Astrocyte (in vitro differentiated cells and primary cell): ENCODE measurements at regions not wholly inside any gene's neighbourhood (a gene's known extent, or its start where the extent isn't known, plus 50 kb on each side); places are given as distances from the start of the nearest gene placed in this dataset.

ENCODE experiments used
- DNase-seq: peaks from one replicate; pipeline ENCODE4 v3.0.0-alpha.2; 2010; ENCODE audit warnings: low read depth
- FAIRE-seq: peaks from 2 replicates; lab custom pipeline; 2011; peaks lifted over from hg19 to GRCh38; lab: Jason Lieb, UNC
- H2AFZ ChIP-seq: 2 replicates; pipeline ENCODE4 v1.6.0; 2012; ENCODE audit warnings: low read depth, low read length, inconsistent platforms
- H3K27ac ChIP-seq: 2 replicates; pipeline ENCODE4 v1.5.1; 2011; ENCODE audit warnings: low read depth, low read length, inconsistent platforms
- H3K27me3 ChIP-seq: 2 replicates; pipeline ENCODE4 v1.6.0; 2011; ENCODE audit warnings: low read length, inconsistent platforms; ENCODE audit not compliant: insufficient read depth
- H3K36me3 ChIP-seq: 2 replicates; pipeline ENCODE4 v1.5.1; 2011; ENCODE audit warnings: low read length, inconsistent platforms; ENCODE audit not compliant: insufficient read depth
- H3K4me1 ChIP-seq: 2 replicates; pipeline ENCODE4 v1.5.1; 2011; ENCODE audit warnings: low read length, inconsistent platforms; ENCODE audit not compliant: insufficient read depth
- H3K4me2 ChIP-seq: 2 replicates; pipeline ENCODE4 v1.6.0; 2012; ENCODE audit warnings: low read length, inconsistent platforms
- H3K4me3 ChIP-seq: 2 replicates; pipeline ENCODE4 v1.5.1; 2011; ENCODE audit warnings: low read depth, mild to moderate bottlenecking, low read length, inconsistent platforms; ENCODE audit not compliant: insufficient read depth
- H3K79me2 ChIP-seq: 2 replicates; pipeline ENCODE4 v1.6.0; 2012; ENCODE audit warnings: mild to moderate bottlenecking, low read length, inconsistent platforms; ENCODE audit not compliant: insufficient read depth
- H3K9ac ChIP-seq: 2 replicates; pipeline ENCODE4 v1.6.0; 2012; ENCODE audit warnings: mild to moderate bottlenecking, low read length, inconsistent platforms
- H3K9me3 ChIP-seq: 2 replicates; pipeline ENCODE4 v1.5.1; 2012; ENCODE audit warnings: low read depth, mild to moderate bottlenecking, low read length, inconsistent platforms; ENCODE audit not compliant: insufficient read depth
- H4K20me1 ChIP-seq: 2 replicates; pipeline ENCODE4 v1.6.0; 2012; ENCODE audit warnings: low read length, inconsistent platforms; ENCODE audit not compliant: insufficient read depth
- H3K27ac Mint-ChIP-seq: one replicate; pipeline ENCODE4 v1.8.0; 2021; ENCODE audit warnings: mild to moderate bottlenecking, mixed read lengths; ENCODE audit not compliant: unreplicated experiment
- H3K27me3 Mint-ChIP-seq: one replicate; pipeline ENCODE4 v1.8.0; 2021; ENCODE audit warnings: low read depth, mixed read lengths; ENCODE audit not compliant: unreplicated experiment
- H3K36me3 Mint-ChIP-seq: one replicate; pipeline ENCODE4 v1.8.0; 2021; ENCODE audit warnings: low read depth, mixed read lengths; ENCODE audit not compliant: unreplicated experiment
- H3K4me1 Mint-ChIP-seq: one replicate; pipeline ENCODE4 v1.8.0; 2021; ENCODE audit warnings: low read depth, mixed read lengths; ENCODE audit not compliant: unreplicated experiment
- H3K4me3 Mint-ChIP-seq: one replicate; pipeline ENCODE4 v1.8.0; 2021; ENCODE audit warnings: mild to moderate bottlenecking, moderate library complexity, mixed read lengths; ENCODE audit not compliant: unreplicated experiment
- H3K9me3 Mint-ChIP-seq: one replicate; pipeline ENCODE4 v1.8.0; 2021; ENCODE audit warnings: mild to moderate bottlenecking, mixed read lengths; ENCODE audit not compliant: unreplicated experiment
- CTCF ChIP-seq: IDR thresholded peaks from 2 replicates; pipeline ENCODE4 v1.5.1; 2011; ENCODE audit warnings: low read depth, mild to moderate bottlenecking, inconsistent platforms, low read length, moderate library complexity; ENCODE audit not compliant: insufficient read depth
- EZH2 ChIP-seq: IDR thresholded peaks from 2 replicates; pipeline ENCODE4 v1.6.1; 2012; ENCODE audit warnings: mild to moderate bottlenecking, low read length, inconsistent platforms; ENCODE audit not compliant: insufficient read depth

GRCh38 chr10:53453196-53453595, 680.6 kb upstream of the MBL2 start:
- Histone ChIP-seq H3K36me3 (no peaks in the 10 kb centered on the region), H2AFZ (no peak overlapping the region), H3K27me3 (no peaks in the 10 kb centered on the region), H4K20me1 (no peaks in the 10 kb centered on the region), H3K4me1 (no peaks in the 10 kb centered on the region), H3K9me3 (no peaks in the 10 kb centered on the region), H3K4me2 (no peak overlapping the region), H3K27ac (no peak overlapping the region), H3K79me2 (no peaks in the 10 kb centered on the region), H3K9ac (no peak overlapping the region), H3K4me3 (no peak overlapping the region)
- H3K4me1 Mint-ChIP-seq, result no peaks in the 10 kb centered on the region
- H3K27ac Mint-ChIP-seq, result no peak overlapping the region
- no peaks in the 10 kb centered on the region for H3K36me3 Mint-ChIP-seq
- no peak overlapping the region for H3K4me3 Mint-ChIP-seq
- FAIRE-seq (no peak), DNase-seq (no peak)
- H3K9me3 Mint-ChIP-seq, result no peaks in the 10 kb centered on the region
- no peak for TF ChIP-seq CTCF
- no peak for TF ChIP-seq EZH2
- no peaks in the 10 kb centered on the region for H3K27me3 Mint-ChIP-seq

GRCh38 chr10:53447576-53447975, 675.0 kb upstream of the MBL2 start:
- Histone ChIP-seq H3K4me1 (no peaks in the 10 kb centered on the region), H3K9me3 (no peaks in the 10 kb centered on the region), H3K36me3 (no peaks in the 10 kb centered on the region), H3K27ac (no peak overlapping the region), H4K20me1 (no peaks in the 10 kb centered on the region), H3K27me3 (no peaks in the 10 kb centered on the region), H3K9ac (no peak overlapping the region), H3K4me3 (no peak overlapping the region), H3K4me2 (no peak overlapping the region), H2AFZ (no peak overlapping the region), H3K79me2 (no peaks in the 10 kb centered on the region)
- no peak overlapping the region for H3K4me3 Mint-ChIP-seq
- H3K4me1 Mint-ChIP-seq, result no peaks in the 10 kb centered on the region
- no peaks in the 10 kb centered on the region for H3K27me3 Mint-ChIP-seq
- FAIRE-seq, result no peak
- H3K9me3 Mint-ChIP-seq, result peaks cover 4% of the 10 kb centered on the region
- no peak for TF ChIP-seq EZH2
- DNase-seq, result no peak
- no peak overlapping the region for H3K27ac Mint-ChIP-seq
- H3K36me3 Mint-ChIP-seq, result no peaks in the 10 kb centered on the region

- Mint-ChIP-seq H3K4me3 (no peak overlapping the region), H3K36me3 (no peaks in the 10 kb centered on the region), H3K4me1 (peaks cover 4% of the 10 kb centered on the region), H3K27ac (no peak overlapping the region), H3K27me3 (no peaks in the 10 kb centered on the region), H3K9me3 (peaks cover 4% of the 10 kb centered on the region)
- H3K9me3 ChIP-seq, result no peaks in the 10 kb centered on the region
- DNase-seq (no peak), FAIRE-seq (no peak)
- H4K20me1 ChIP-seq, result no peaks in the 10 kb centered on the region
- H3K27me3 ChIP-seq, result no peaks in the 10 kb centered on the region
- no peaks in the 10 kb centered on the region for H3K36me3 ChIP-seq
- H3K4me3 ChIP-seq, result no peak overlapping the region
- H3K79me2 ChIP-seq, result no peaks in the 10 kb centered on the region
- TF ChIP-seq CTCF (no peak), EZH2 (no peak)
- H3K27ac ChIP-seq, result no peak overlapping the region
- no peak overlapping the region for H3K4me2 ChIP-seq
- no peak overlapping the region for H2AFZ ChIP-seq
- H3K9ac ChIP-seq, result no peak overlapping the region
- no peaks in the 10 kb centered on the region for H3K4me1 ChIP-seq
Measured at GRCh38 chr10:53441843-53442242, 669.3 kb upstream of the MBL2 start.
